ENCODE measurements at regions not wholly inside any gene's neighbourhood (a gene's known extent, or its start where the extent isn't known, plus 50 kb on each side); places are given as distances from the start of the nearest gene placed in this dataset.
"Not testable (repeated sequence)": the region's sequence is repeated elsewhere in the genome, so short reads cannot be mapped to it uniquely, and the experiment has no call there.

DNA sequence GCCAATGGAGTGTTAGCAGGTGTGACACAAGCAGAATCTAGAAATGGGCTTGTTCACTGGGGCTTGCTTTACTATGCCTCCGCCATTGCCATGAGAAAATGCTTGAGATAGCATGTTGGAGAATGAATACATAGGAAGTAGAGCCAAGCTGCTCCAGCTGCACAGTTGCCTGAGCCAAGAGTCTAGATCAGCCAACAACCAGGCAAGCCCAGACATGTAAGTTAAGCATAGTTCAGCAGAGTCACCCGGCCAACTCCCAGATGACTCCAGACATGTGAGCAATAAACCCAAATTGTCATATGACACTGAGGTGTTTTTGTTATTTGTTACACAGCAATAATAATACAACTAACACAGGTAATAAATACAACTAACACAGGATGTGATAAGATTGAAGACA lies 167.9 kb downstream of the HAO1 start:
- no peak for DNase-seq (ENCODE audit: low read depth in 3 of 3)

DNA sequence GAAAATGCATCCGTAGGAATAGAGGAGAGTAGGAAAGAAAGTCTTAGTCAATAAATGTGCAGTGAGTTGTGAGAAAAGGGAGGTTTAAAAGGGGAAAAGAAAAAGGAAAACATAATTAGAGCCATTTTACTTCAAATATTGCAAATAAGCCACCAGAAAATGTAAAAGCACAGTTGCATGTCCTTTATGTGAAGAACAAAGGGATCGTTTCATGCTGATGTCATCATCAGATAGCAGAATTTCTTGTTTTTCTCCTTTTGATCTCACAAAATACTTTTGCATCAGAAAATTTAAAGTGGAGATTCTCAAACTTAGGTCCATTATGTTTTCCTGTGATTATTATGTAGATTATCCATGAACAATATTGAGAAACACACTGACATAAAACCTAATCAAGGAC lies 166.7 kb downstream of the HAO1 start:
- no peak for DNase-seq (ENCODE audit: low read depth in 3 of 3)

DNA sequence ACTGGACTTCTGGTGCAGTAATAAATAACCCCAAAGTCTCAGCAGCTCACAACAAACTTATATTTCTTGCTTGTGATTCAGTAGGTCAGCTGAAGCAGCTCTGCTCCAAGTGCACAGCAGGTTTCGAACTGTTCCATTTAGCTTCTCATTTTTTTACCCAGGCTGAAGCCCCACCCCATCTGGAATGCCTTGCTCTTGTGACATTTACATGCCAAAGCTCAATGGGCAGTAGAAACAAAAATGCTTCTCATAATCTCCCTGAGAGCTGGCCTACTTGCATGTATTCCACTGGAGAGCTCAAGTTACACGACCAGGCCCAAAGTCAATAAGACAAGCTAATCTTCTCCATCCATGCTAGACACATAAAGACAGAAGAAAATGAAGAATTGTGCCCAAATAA lies 165.2 kb downstream of the HAO1 start:
- no peak for DNase-seq (ENCODE audit: low read depth in 3 of 3)

DNA sequence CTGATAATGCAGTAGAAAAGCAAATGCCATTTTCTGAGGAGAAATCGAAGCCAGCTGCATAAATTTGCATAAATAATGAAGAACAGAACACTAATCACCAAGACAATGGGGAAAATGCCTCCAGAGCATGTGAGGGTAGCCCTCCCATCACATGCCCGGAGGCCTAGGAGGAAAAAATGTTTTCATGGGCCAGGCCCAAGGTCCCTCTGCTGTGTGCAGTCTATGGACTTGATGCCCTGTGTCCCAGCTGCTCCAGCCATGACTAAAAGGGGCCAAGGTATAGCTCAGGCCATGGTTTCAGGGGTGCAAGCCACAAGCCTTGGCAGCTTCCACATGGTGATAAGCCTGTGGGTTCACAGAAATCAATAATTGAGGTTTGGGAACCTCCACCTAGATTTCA lies 164.1 kb downstream of the HAO1 start:
- no peak for DNase-seq (ENCODE audit: low read depth in 3 of 3)

DNA sequence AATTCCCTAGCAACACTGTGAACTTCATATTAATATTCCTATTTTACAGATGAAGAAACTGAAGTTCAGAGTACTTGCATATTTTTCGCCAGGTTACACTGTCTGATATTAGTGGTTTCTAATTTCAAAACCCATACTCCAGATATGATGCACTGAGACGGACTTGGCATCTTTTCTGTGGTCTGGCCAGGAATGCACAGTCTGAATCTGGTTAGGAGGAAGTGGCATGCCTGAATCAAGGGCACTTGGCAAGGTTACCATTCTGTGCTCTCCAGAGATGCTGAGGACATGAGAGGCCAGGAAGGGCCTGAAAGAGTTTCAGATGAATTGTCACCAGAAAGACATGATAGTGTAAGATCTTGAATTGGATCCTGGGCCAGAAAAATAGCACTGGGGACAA lies 150.1 kb downstream of the HAO1 start:
- no peak for DNase-seq (ENCODE audit: low read depth in 3 of 3)

DNA sequence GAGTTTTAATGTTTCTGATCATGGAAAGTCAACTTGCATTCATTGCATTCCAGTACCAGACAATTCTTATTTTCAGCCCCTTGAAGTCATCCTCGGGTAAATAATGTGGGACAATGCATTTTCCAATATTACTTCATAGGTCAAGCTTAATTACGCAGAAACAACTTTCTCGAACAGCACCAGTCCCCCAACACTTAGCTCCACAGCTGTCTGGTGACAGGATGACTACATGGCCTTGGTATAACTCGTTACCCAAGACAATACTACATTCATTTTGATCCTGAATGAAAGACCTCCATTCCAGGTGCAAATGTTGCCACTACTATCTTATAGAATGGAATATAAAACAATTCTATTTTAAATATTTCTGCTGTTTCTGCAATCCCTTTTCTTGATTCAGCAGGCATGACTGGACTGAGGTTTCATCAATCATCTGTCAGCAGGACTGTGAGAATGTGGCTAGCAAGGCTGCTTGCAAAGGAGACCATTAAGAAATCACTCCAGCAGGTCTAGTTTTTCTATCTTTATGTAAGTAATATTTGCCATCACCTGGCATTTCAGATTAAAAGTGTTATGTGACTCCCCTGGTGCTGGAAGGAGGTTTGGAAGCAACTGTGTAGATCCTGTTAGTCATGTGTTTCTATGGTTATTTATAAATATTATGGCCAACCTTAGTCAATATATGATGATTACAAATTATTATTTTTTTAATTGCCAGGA lies 147.9 kb downstream of the HAO1 start:
- no peak for DNase-seq (ENCODE audit: low read depth in 3 of 3)

DNA sequence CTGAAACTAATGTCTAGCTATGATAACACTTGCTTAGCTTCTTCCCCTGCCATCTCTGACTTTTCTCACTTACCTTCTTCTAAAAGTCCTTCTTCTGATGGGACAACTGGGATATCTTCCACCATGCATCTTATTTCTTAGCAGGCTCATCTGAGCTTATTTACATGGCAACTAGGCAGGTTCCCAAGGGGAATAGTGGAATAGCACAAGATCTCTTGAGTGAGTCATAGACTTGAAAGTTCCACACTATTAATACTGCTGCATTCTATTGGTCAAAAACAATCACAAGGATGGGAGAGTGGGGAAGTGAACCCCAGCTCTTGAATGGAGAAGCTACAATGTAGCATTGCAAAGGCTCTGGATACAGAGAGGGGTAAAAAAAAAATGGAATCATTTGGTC lies 142.1 kb downstream of the HAO1 start:
- no peak for DNase-seq (ENCODE audit: low read depth in 3 of 3)

DNA sequence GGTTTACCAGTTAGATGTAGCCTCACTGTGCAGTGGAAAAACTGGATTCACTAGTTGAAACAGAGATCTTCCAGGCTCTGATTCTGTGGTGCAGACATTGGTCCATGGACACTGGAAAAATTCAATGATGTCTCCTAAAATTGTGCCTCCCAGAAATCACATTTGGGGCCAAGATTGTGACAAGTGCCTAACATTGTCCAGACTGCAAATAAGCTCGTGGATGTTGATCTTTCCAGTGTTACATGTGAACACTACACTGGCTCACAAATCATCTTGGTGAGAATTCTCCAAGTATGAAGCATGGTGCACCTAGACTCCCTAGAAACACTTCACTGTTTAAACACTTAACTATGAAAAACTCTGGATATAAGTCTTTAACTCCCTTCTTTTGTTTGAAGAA lies 140.4 kb downstream of the HAO1 start:
- no peak for DNase-seq (ENCODE audit: low read depth in 3 of 3)

DNA sequence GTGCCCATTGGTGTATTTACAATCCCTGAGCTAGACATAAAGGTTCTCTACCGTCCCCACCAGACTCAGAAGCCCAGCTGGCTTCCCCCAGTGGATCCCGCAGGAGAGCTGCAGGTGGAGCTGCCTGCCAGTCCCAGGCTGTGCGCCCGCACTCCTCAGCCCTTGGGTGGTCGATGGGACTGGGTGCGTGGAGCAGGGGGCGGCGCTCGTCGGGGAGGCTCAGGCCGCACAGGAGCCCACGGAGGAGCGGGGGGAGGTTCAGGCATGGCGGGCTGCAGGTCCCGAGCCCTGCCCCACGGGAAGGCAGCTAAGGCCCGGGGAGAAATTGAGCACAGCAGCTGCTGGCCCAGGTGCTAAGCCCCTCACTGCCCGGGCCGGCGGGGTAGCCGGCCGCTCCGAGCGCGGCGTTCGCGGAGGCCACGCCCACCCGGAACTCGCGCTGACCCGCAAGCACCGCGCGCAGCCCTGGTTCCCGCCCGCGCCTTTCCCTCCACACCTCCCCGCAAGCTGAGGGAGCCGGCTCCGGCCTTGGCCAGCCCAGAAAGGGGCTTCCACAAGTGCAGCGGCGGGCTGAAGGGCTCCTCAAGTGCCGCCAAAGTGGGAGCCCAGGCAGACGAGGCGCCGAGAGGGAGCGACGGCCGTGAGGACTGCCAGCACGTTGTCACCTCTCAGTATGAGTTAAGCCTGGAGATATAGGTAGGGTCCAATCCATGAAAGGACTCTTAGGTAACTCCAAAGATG lies 136.7 kb downstream of the HAO1 start:
- not testable (repeated sequence) for DNase-seq (ENCODE audit: low read depth in 3 of 3)

DNA sequence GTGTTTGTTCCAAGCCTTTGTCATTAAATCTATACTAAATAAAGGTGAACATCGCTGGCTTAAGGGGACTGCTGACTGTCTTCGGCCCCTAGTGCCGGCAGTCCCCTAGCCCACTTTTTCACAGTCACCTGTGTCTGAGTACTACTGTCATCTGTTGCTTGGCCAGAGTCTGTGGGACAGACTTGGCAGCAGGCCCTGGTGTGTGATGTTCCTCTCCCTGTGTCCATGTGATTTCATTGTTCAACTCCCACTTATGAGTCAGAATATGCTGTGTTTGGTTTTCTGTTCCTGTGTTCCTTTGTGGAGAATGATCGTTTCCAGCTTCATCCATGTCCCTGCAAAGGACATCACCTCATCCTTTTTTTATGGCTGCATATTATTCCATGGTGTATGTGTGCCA lies 133.4 kb downstream of the HAO1 start:
- DNase-seq (ENCODE audit: low read depth in 3 of 3) = no peak

DNA sequence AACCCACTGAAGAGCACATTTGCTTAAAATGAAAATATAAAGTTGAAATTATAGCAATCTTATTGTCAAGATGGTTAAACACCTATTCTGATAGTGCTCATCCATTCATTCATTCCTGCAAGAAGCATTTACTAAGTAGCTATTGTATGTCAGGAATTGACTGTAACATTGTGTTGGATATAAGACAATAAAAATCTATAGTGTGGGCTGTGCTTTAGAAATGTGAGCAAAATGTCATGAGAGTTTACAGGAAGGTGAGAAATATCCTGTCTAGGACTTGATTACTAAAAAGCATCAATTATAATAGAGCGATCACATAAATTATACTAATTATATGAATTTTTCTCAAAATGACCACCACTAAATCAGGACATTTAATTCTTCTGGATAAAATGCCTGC lies 123.0 kb downstream of the HAO1 start:
- DNase-seq (ENCODE audit: low read depth in 3 of 3) = no peak

DNA sequence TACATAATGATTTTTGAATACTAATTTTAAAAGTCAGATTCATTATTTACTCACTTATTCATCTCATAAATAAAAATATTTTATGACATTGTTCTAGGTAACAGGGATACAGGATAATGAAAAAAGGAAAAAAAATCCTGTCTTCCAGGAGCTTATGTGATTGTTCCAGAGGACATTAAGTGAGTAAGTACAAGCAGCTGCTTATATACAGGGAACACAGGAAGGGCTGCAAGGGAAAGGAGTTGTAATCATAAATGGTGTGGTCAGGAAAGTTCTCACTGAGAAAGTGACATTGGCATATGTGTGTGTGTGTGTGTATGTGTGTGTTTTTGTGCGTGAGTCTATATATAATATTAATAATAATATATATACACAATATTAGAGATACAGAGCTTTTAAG lies 121.8 kb downstream of the HAO1 start:
- DNase-seq (ENCODE audit: low read depth in 3 of 3) = no peak

DNA sequence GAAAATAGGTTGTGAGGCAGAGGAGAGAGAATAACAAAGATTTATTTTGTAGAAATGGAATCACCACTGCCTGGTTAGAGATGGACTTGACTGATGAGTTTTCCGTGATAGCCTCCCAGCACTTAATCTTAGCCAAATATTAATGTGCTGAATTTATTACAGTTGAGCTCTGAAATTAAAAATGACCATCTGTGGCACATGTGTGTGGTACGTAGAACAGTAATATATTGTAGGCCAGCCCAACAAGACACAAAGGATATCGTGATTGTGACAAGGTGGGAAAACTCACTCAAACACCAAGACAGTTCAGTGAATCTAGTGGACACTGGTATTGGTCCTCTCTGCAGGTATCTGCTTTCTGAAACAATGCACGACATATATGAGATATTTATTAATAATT lies 119.4 kb downstream of the HAO1 start:
- DNase-seq (ENCODE audit: low read depth in 3 of 3) = no peak

DNA sequence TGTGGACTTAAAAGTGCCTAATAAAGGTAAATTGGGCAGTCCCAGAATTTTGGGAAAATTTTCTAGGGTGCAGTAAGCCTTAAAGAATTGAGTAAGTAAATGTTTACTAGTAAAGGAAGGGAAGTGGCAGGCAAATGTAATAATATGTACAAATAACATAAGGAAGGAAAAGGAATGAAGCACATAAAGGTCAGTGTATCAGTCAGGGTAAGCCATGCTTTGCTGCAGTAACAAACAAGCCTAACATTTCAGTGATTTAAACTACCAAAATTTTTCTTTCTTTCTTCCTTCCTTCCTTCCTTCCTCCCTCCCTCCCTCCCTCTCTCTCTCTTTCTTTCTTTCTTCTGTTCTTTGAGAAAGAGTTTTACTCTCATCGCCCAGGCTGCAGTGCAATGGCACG lies 117.5 kb downstream of the HAO1 start:
- DNase-seq (ENCODE audit: low read depth in 3 of 3) = no peak

DNA sequence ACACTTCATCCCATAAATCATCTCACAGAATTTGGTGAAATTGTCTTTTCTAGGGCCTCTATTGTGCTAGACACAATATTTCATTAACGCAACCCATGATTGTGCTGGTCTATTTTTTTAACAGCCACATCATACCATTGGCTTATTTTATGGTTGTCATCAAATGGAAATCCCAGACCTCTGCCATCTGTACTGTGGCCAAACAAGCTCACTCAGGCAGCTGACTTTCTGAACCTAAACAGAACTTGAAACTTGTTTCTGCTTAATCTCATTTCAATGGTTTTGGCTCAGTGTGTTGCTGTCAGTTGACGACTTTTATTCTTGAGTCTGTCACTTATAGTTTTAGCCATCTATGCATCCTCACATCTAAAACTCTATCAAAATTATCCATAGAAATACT lies 111.8 kb downstream of the HAO1 start:
- DNase-seq (ENCODE audit: low read depth in 3 of 3) = no peak

DNA sequence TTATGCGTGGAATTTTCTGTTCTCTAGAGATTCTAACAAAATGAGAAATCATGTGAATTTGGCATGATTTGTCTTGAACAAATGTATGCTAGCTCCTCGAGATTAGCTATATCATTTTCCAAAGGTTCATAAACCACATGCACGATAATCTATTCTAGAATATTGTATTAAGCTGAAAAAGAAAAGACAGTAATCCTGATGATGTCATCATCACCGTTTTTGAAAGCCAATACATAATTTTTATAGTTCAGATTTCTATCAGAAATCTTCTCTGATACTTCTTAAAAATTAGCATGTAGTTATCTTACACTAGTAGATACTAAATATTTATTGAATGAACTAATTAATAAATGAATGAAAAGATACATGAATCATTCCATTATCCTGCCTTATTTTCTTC lies 111.2 kb downstream of the HAO1 start:
- DNase-seq (ENCODE audit: low read depth in 3 of 3) = no peak

DNA sequence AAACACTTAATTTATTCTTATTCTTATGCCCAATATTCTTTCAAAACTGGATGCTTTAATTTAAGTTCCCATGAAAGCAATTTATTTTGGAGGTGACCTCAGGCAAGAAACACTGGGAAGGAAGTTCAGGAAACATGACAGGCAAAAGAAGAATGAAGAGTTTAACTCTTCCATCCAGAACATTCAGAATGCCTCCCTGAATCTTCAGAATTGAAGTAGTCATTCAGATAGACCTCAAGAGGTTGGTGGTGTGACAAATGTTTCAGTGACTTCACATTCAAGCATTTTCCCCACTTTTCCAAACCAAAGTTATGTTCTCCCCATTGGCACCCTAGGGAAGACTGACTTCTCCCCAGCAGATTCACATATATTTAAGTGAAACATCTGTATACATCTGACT lies 110.5 kb downstream of the HAO1 start:
- DNase-seq (ENCODE audit: low read depth in 3 of 3) = no peak

All from stimulated activated CD4-positive, alpha-beta T cell treated with anti-CD3 and anti-CD28 coated beads, TNF-alpha, amount 100 ng/mL, for 24 hours (primary cell).